H1 (cell line): ENCODE measurements at regions not wholly inside any gene's neighbourhood (a gene's known extent, or its start where the extent isn't known, plus 50 kb on each side); places are given as distances from the start of the nearest gene placed in this dataset.

Experiments
- CTCF ChIA-PET: fragments of 300-600 bp; sonication (Branson Sonifier 250); formaldehyde crosslinking; loops from one replicate; lab custom pipeline; 2021; ENCODE audit not compliant: partially characterized antibody; lab: Charles Lee
- POLR2A ChIA-PET: fragments of 300-600 bp; sonication (Branson Sonifier 250); formaldehyde crosslinking; loops from one replicate; lab custom pipeline; 2021; ENCODE audit warnings: inconsistent platforms; ENCODE audit not compliant: partially characterized antibody; lab: Charles Lee
- DNase-seq, 2 experiments: peaks; one replicate each; pipeline versions ENCODE4 v3.0.0 to v3.0.0-alpha.2; 2010 to 2022; ENCODE audit warnings: low spot score in 2 of 2, low read depth in 1 of 2, mixed read lengths in 1 of 2
- FAIRE-seq: peaks from 2 replicates; lab custom pipeline; 2011; peaks lifted over from hg19 to GRCh38; lab: Jason Lieb, UNC
- H2AFZ ChIP-seq: 2 replicates; pipeline ENCODE4 v1.8.1; 2012; ENCODE audit warnings: low read length, inconsistent platforms
- H2AK5ac ChIP-seq: 2 replicates; pipeline ENCODE4 v1.6.1; 2013; ENCODE audit warnings: low read depth, low read length
- H2BK120ac ChIP-seq: replicated peaks from 2 replicates; pipeline ENCODE3; 2013; ENCODE audit warnings: low read depth, low read length, inconsistent platforms
- H2BK12ac ChIP-seq: 2 replicates; pipeline ENCODE4 v1.6.1; 2013; ENCODE audit warnings: low read depth, low read length
- H2BK15ac ChIP-seq: 2 replicates; pipeline ENCODE4 v1.6.1; 2013; ENCODE audit warnings: low read length
- H2BK20ac ChIP-seq: 2 replicates; pipeline ENCODE4 v1.6.1; 2013; ENCODE audit warnings: low read length
- H2BK5ac ChIP-seq: 2 replicates; pipeline ENCODE4 v1.6.1; 2013; ENCODE audit warnings: low read depth, low read length
- H3K14ac ChIP-seq: 2 replicates; pipeline ENCODE4 v1.6.1; 2013; ENCODE audit warnings: inconsistent platforms; ENCODE audit not compliant: insufficient read length
- H3K18ac ChIP-seq: 2 replicates; pipeline ENCODE4 v1.6.1; 2013; ENCODE audit warnings: low read length; ENCODE audit errors: extremely low read depth
- H3K23ac ChIP-seq: 2 replicates; pipeline ENCODE4 v1.6.1; 2013; ENCODE audit warnings: inconsistent platforms; ENCODE audit not compliant: insufficient read length
- H3K23me2 ChIP-seq: 2 replicates; pipeline ENCODE4 v1.6.1; 2013; ENCODE audit warnings: low read depth, low read length
- H3K27ac ChIP-seq: 2 replicates; pipeline ENCODE4 v1.6.1; 2011; ENCODE audit warnings: low read depth, low read length, inconsistent platforms
- H3K27me3 ChIP-seq, 4 experiments: replicated peaks in 1 of 4; 1 replicate in 1 of 4; 2 replicates in 3 of 4; pipeline versions ENCODE4 v1.6.1 to v1.8.1; 2011 to 2013; ENCODE audit warnings: low read length in 3 of 4, mild to moderate bottlenecking in 3 of 4, inconsistent platforms in 2 of 4, mixed read lengths in 2 of 4, moderate library complexity in 1 of 4; ENCODE audit not compliant: control insufficient read depth in 3 of 4, insufficient read depth in 3 of 4; ENCODE audit errors: extremely low read depth in 1 of 4
- H3K36me3 ChIP-seq, 4 experiments: 2 replicates each; pipeline versions ENCODE4 v1.6.1 to v1.8.1; 2011 to 2013; ENCODE audit warnings: mild to moderate bottlenecking in 4 of 4, low read length in 3 of 4, moderate library complexity in 2 of 4, control low read depth in 1 of 4, inconsistent platforms in 1 of 4; ENCODE audit not compliant: insufficient read depth in 4 of 4, control insufficient read depth in 2 of 4
- H3K4ac ChIP-seq: replicated peaks from 2 replicates; pipeline ENCODE3; 2013; ENCODE audit warnings: low read length, low read depth, mixed read lengths, inconsistent platforms; ENCODE audit not compliant: insufficient read length
- H3K4me1 ChIP-seq, 4 experiments: replicated peaks in 1 of 4; 1 replicate in 1 of 4; 2 replicates in 3 of 4; pipeline versions ENCODE4 v1.6.1 to v1.8.1; 2011 to 2013; ENCODE audit warnings: low read length in 3 of 4, inconsistent platforms in 2 of 4, mixed read lengths in 1 of 4; ENCODE audit not compliant: insufficient read depth in 4 of 4, control insufficient read depth in 3 of 4
- H3K4me2 ChIP-seq, 2 experiments: 2 replicates each; pipeline versions ENCODE4 v1.6.1 to v1.8.1; 2011 to 2013; ENCODE audit warnings: low read depth in 2 of 2, low read length in 2 of 2, control low read depth in 1 of 2, inconsistent platforms in 1 of 2, mild to moderate bottlenecking in 1 of 2; ENCODE audit not compliant: insufficient read depth in 1 of 2
- H3K4me3 ChIP-seq, 4 experiments: fragments of 200-600, 300-600 bp in 1 of 4; sonication (generic), shearing (Covaris generic), sonication (Bioruptor Twin) in 1 of 4; 2 replicates each; pipeline versions ENCODE4 v1.5.1 to v1.8.1; 2011 to 2016; ENCODE audit warnings: low read length in 4 of 4, low read depth in 3 of 4, control low read depth in 2 of 4, inconsistent platforms in 2 of 4, mild to moderate bottlenecking in 2 of 4, mixed read lengths in 1 of 4, moderate library complexity in 1 of 4; ENCODE audit not compliant: insufficient read depth in 2 of 4; ENCODE audit errors: extremely low read depth in 1 of 4
- H3K56ac ChIP-seq: replicated peaks from 2 replicates; pipeline ENCODE3; 2013; ENCODE audit warnings: low read depth, mild to moderate bottlenecking, mixed read lengths, low read length, inconsistent platforms; ENCODE audit not compliant: insufficient read length
- H3K79me1 ChIP-seq: 2 replicates; pipeline ENCODE4 v1.6.1; 2013; ENCODE audit warnings: low read depth, low read length, control low read depth
- H3K79me2 ChIP-seq, 2 experiments: 2 replicates each; pipeline versions ENCODE4 v1.6.1 to v1.8.1; 2012 to 2013; ENCODE audit warnings: low read length in 2 of 2, mild to moderate bottlenecking in 2 of 2, inconsistent platforms in 1 of 2; ENCODE audit not compliant: insufficient read depth in 2 of 2, control insufficient read depth in 1 of 2
- H3K9ac ChIP-seq, 4 experiments: replicated peaks in 1 of 4; 1 replicate in 1 of 4; 2 replicates in 3 of 4; pipeline versions ENCODE4 v1.6.1 to v1.8.1; 2011 to 2013; ENCODE audit warnings: low read depth in 3 of 4, low read length in 3 of 4, control low read depth in 2 of 4, mild to moderate bottlenecking in 2 of 4, moderate library complexity in 2 of 4, inconsistent platforms in 1 of 4; ENCODE audit errors: extremely low read depth in 1 of 4
- H3K9me3 ChIP-seq, 2 experiments: 2 replicates each; pipeline versions ENCODE4 v1.6.1 to v1.8.1; 2012 to 2013; ENCODE audit warnings: mild to moderate bottlenecking in 2 of 2, moderate library complexity in 2 of 2, control low read depth in 1 of 2, inconsistent platforms in 1 of 2, low read depth in 1 of 2, low read length in 1 of 2, mixed read lengths in 1 of 2; ENCODE audit not compliant: insufficient read depth in 2 of 2
- H4K20me1 ChIP-seq, 2 experiments: replicated peaks in 1 of 2; 2 replicates each; pipeline versions ENCODE3 to v1.8.1; 2011 to 2013; ENCODE audit warnings: inconsistent platforms in 2 of 2, low read length in 2 of 2, mild to moderate bottlenecking in 1 of 2; ENCODE audit not compliant: insufficient read depth in 2 of 2, control insufficient read depth in 1 of 2
- H4K5ac ChIP-seq: 2 replicates; pipeline ENCODE4 v1.6.1; 2013; ENCODE audit warnings: low read length, low read depth, mixed read lengths, inconsistent platforms; ENCODE audit not compliant: insufficient read length
- H4K8ac ChIP-seq: 2 replicates; pipeline ENCODE4 v1.8.0; 2013; ENCODE audit warnings: mild to moderate bottlenecking, moderate library complexity, low read length, inconsistent platforms; ENCODE audit not compliant: insufficient read depth; ENCODE audit errors: extremely low read depth
- H4K91ac ChIP-seq: replicated peaks from 2 replicates; pipeline ENCODE3; 2013; ENCODE audit warnings: low read length, mixed read lengths, inconsistent platforms; ENCODE audit not compliant: insufficient read length
- ATF3 ChIP-seq: IDR thresholded peaks from 2 replicates; pipeline ENCODE4 v1.6.1; 2011; ENCODE audit warnings: low read depth, mild to moderate bottlenecking, low read length; ENCODE audit not compliant: insufficient read depth
- BACH1 ChIP-seq: IDR thresholded peaks from 2 replicates; pipeline ENCODE4 v1.6.1; 2012; ENCODE audit warnings: low read length, improper control_type of control experiment
- CTBP2 ChIP-seq: IDR thresholded peaks from 2 replicates; pipeline ENCODE4 v1.7.0; 2011; ENCODE audit warnings: borderline replicate concordance, mild to moderate bottlenecking, moderate library complexity, mixed read lengths, low read length; ENCODE audit not compliant: insufficient read depth, insufficient read length
- HDAC2 ChIP-seq, 2 experiments: fragments of 300-600 bp in 1 of 2; sonication (generic) in 1 of 2; IDR thresholded peaks; 2 replicates each; pipeline ENCODE4 v1.6.1; 2011 to 2012; ENCODE audit warnings: low read depth in 2 of 2, low read length in 2 of 2, mild to moderate bottlenecking in 2 of 2, moderate library complexity in 2 of 2, borderline replicate concordance in 1 of 2, inconsistent platforms in 1 of 2
- KDM4A ChIP-seq: IDR thresholded peaks from one replicate; pipeline ENCODE4 v1.7.1; 2012; ENCODE audit warnings: low read depth, mild to moderate bottlenecking, moderate library complexity, low read length, inconsistent platforms; ENCODE audit not compliant: severe bottlenecking
- MAFK ChIP-seq: IDR thresholded peaks from 2 replicates; pipeline ENCODE4 v1.6.1; 2012; ENCODE audit warnings: low read depth, mild to moderate bottlenecking, improper control_type of control experiment, low read length
- SUZ12 ChIP-seq: fragments of 200-600 bp; sonication (generic); IDR thresholded peaks from 2 replicates; pipeline ENCODE4 v1.6.1; 2012; ENCODE audit warnings: mild to moderate bottlenecking, inconsistent platforms, low read length, moderate library complexity, mixed read lengths
- TBP ChIP-seq: IDR thresholded peaks from 2 replicates; pipeline ENCODE4 v1.6.1; 2011; ENCODE audit warnings: low read depth, low read length, improper control_type of control experiment
- WGBS, 2 experiments: shearing (Covaris generic) in 1 of 2; methylation state at CpG; one replicate each; pipeline versions ENCODE4 v1.1.6 to v1.1.7; 2013 to 2015; ENCODE audit warnings: low lambda C conversion rate in 2 of 2, mixed read lengths in 2 of 2, inconsistent platforms in 1 of 2, low coverage in 1 of 2, missing lambda C conversion rate in 1 of 2; ENCODE audit not compliant: insufficient replicate concordance in 2 of 2, insufficient coverage in 1 of 2, insufficient read length in 1 of 2; ENCODE audit errors: extremely low coverage in 1 of 2, missing lambda C conversion rate in 1 of 2; 5-methylcytosine and 5-hydroxymethylcytosine counted together
- TF ChIP-seq, protein P1 (sequence below): IDR thresholded peaks from 2 replicates; pipeline ENCODE4 v1.6.1; 2011; ENCODE audit warnings: low read length, improper control_type of control experiment

DNA sequence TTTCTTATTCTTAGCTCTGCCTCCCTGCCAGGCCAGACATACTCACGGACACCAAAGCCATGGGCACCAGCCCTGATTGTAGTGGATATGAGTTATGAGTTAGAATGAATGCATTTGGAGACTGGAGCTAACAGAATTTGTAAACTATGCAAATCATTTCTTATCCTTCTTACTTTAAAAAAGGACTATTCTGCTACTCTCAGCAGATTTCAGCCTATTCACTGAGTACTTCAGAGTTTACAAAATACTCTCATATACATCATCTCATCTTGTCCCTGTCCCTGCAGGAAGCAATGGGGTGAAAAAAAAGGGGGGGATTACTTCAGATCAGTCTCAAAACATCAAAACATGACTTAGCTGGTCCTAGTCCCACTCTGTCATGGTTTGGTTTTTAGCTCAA is 541.4 kb upstream of the PLXNA2 start:
- no peak overlapping the region for H2BK20ac ChIP-seq
- H3K9me3 ChIP-seq, result no peaks in the 10 kb centered on the region
- no peak overlapping the region for H2BK120ac ChIP-seq
- H3K14ac ChIP-seq, result no peak overlapping the region
- no peak overlapping the region for H3K18ac ChIP-seq
- CTCF ChIA-PET, result interaction anchor here (0.7 to 1.9 kb wide), 3 partner anchors 133 to 197 kb away, joined by 3 to 5 read pairs (median 4); no protein-coding TSS in a partner anchor
- no peak overlapping the region for H2BK15ac ChIP-seq
- no peaks in the 10 kb centered on the region for H3K79me2 ChIP-seq
- no peak overlapping the region for H4K91ac ChIP-seq
- H3K4me1 ChIP-seq, result peaks cover 10 to 29% (median 19%) of the 10 kb centered on the region in 4 experiments
- no peaks in the 10 kb centered on the region for H3K23me2 ChIP-seq
- H3K4ac ChIP-seq, result no peak overlapping the region
- no peaks in the 10 kb centered on the region for H3K36me3 ChIP-seq
- H2AK5ac ChIP-seq, result no peak overlapping the region
- no peaks in the 10 kb centered on the region for H3K79me1 ChIP-seq
- no peak for DNase-seq
- H4K5ac ChIP-seq, result no peak overlapping the region
- no peak overlapping the region for H3K4me2 ChIP-seq
- FAIRE-seq, result no peak
- H3K27ac ChIP-seq, result no peak overlapping the region
- H4K20me1 ChIP-seq, result no peaks in the 10 kb centered on the region
- H4K8ac ChIP-seq, result no peak overlapping the region
- H3K27me3 ChIP-seq, result no peaks in the 10 kb centered on the region
- H3K56ac ChIP-seq, result no peak overlapping the region
- WGBS, 2 experiments, result 96% methylated on average over 1 of the region's 1 CpG; no CpG with 5 or more reads in 1 of the 2 experiments
- POLR2A ChIA-PET, result no interaction called here
- H2AFZ ChIP-seq, result no peak overlapping the region
- H3K4me3 ChIP-seq, result no peak overlapping the region
- no peak overlapping the region for H2BK12ac ChIP-seq
- no peak overlapping the region for H2BK5ac ChIP-seq
- no peak overlapping the region for H3K23ac ChIP-seq
- no peak overlapping the region for H3K9ac ChIP-seq
- TF ChIP-seq, protein P1, sequence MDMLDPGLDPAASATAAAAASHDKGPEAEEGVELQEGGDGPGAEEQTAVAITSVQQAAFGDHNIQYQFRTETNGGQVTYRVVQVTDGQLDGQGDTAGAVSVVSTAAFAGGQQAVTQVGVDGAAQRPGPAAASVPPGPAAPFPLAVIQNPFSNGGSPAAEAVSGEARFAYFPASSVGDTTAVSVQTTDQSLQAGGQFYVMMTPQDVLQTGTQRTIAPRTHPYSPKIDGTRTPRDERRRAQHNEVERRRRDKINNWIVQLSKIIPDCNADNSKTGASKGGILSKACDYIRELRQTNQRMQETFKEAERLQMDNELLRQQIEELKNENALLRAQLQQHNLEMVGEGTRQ, result no peak
- no peak for TF ChIP-seq HDAC2 (IDR thresholded peaks at IDR 0.05; ENCODE audit: borderline replicate concordance in 1 of 2, low read depth in 2 of 2, low read length in 2 of 2)
- TF ChIP-seq CTBP2, result no peak
- no peak for TF ChIP-seq MAFK
- TF ChIP-seq BACH1, result no peak
- no peak for TF ChIP-seq SUZ12
- no peak for TF ChIP-seq TBP
- no peak for TF ChIP-seq ATF3
- no peak for TF ChIP-seq KDM4A
